ENCODE measurements at regions not wholly inside any gene's neighbourhood (a gene's known extent, or its start where the extent isn't known, plus 50 kb on each side); places are given as distances from the start of the nearest gene placed in this dataset.

DNA sequence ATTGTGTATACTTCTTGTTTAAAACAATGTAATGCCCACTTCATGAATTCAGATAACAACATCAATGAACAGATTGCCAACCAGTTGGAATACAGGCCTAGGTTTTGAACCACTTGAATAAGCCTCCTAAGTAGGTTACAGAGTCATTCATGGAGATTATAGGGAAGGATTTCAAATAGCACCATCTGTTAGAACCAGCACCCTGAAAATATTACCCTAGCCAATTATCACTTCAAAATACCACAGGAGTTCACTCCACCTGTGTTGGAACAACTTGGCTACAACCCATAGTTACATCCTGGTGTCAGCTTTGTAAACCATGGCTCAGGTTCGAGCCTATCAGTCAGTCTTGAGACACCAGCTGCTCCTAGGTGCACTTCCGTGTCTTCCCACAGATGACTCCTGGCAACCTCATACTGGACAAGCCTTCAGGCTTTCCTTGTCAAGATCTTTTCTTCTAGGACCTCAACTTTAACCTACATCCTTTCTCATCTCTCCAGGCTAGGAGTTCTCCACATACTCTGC lies 350.0 kb downstream of the DEPDC1B start:
- Histone ChIP-seq H3K9me3 (ENCODE audit: insufficient read depth, low read depth, low read length) (no peaks in the 10 kb centered on the region), H3K4me3 (ENCODE audit: low read length, poor library complexity, severe bottlenecking) (no peak overlapping the region), H3K79me2 (ENCODE audit: insufficient read depth, low read length) (no peaks in the 10 kb centered on the region), H3K9ac (ENCODE audit: low read depth, low read length, poor library complexity, severe bottlenecking) (no peak overlapping the region), H3K27me3 (ENCODE audit: insufficient read depth, low read length, poor library complexity, severe bottlenecking) (no peaks in the 10 kb centered on the region), H4K20me1 (ENCODE audit: insufficient read depth, low read length, poor library complexity, severe bottlenecking) (no peaks in the 10 kb centered on the region), H3K4me2 (ENCODE audit: low read depth, low read length, poor library complexity, severe bottlenecking) (no peak overlapping the region), H2AFZ (ENCODE audit: low read length) (no peak overlapping the region), H3F3A (ENCODE audit: low read depth) (no peaks in the 10 kb centered on the region), H3K9me2 (replicated peaks; ENCODE audit: low read depth, low read length) (no peaks in the 10 kb centered on the region), H3K4me1 (ENCODE audit: insufficient read depth, low read length, poor library complexity, severe bottlenecking) (no peaks in the 10 kb centered on the region), H3K36me3 (ENCODE audit: insufficient read depth, low read length) (no peaks in the 10 kb centered on the region)
- TF ChIP-seq, protein P1, sequence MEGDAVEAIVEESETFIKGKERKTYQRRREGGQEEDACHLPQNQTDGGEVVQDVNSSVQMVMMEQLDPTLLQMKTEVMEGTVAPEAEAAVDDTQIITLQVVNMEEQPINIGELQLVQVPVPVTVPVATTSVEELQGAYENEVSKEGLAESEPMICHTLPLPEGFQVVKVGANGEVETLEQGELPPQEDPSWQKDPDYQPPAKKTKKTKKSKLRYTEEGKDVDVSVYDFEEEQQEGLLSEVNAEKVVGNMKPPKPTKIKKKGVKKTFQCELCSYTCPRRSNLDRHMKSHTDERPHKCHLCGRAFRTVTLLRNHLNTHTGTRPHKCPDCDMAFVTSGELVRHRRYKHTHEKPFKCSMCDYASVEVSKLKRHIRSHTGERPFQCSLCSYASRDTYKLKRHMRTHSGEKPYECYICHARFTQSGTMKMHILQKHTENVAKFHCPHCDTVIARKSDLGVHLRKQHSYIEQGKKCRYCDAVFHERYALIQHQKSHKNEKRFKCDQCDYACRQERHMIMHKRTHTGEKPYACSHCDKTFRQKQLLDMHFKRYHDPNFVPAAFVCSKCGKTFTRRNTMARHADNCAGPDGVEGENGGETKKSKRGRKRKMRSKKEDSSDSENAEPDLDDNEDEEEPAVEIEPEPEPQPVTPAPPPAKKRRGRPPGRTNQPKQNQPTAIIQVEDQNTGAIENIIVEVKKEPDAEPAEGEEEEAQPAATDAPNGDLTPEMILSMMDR (conservative IDR thresholded peaks at IDR 0.05; ENCODE audit: low read length) = no peak
- no peak for TF ChIP-seq EZH2phosphoT487 (IDR thresholded peaks at IDR 0.05; ENCODE audit: borderline replicate concordance)

DNA sequence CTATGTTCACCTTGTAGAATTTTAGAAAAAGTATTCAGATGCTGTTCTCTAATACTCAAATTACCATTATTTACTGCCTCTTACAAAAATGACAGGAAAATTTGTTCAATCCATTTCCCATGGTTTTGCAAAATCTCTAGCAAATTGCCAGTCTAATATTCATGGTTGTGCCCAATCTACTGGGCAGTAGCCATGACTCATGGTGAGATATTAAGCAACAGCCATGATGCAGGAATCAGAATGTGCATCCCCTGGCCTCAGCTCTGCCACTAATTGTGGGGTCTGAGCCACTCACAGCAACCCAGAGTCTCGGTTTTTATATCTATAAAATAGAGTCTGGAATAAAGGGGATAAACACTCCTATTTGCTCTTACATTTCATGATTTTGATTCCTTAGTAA lies 353.6 kb downstream of the DEPDC1B start:
- Histone ChIP-seq H3K4me3 (ENCODE audit: low read length, poor library complexity, severe bottlenecking) (no peak overlapping the region), H3K27me3 (ENCODE audit: insufficient read depth, low read length, poor library complexity, severe bottlenecking) (peaks cover 3% of the 10 kb centered on the region), H3K36me3 (ENCODE audit: insufficient read depth, low read length) (no peaks in the 10 kb centered on the region), H3K79me2 (ENCODE audit: insufficient read depth, low read length) (no peaks in the 10 kb centered on the region), H3K9me2 (replicated peaks; ENCODE audit: low read depth, low read length) (no peaks in the 10 kb centered on the region), H3K4me1 (ENCODE audit: insufficient read depth, low read length, poor library complexity, severe bottlenecking) (no peaks in the 10 kb centered on the region), H3K9ac (ENCODE audit: low read depth, low read length, poor library complexity, severe bottlenecking) (no peak overlapping the region), H3F3A (ENCODE audit: low read depth) (no peaks in the 10 kb centered on the region), H4K20me1 (ENCODE audit: insufficient read depth, low read length, poor library complexity, severe bottlenecking) (no peaks in the 10 kb centered on the region), H3K9me3 (ENCODE audit: insufficient read depth, low read depth, low read length) (no peaks in the 10 kb centered on the region), H2AFZ (ENCODE audit: low read length) (no peak overlapping the region), H3K4me2 (ENCODE audit: low read depth, low read length, poor library complexity, severe bottlenecking) (no peak overlapping the region)
- no peak for TF ChIP-seq EZH2phosphoT487 (IDR thresholded peaks at IDR 0.05; ENCODE audit: borderline replicate concordance)
- TF ChIP-seq, protein P1 (conservative IDR thresholded peaks at IDR 0.05; ENCODE audit: low read length) = no peak

DNA sequence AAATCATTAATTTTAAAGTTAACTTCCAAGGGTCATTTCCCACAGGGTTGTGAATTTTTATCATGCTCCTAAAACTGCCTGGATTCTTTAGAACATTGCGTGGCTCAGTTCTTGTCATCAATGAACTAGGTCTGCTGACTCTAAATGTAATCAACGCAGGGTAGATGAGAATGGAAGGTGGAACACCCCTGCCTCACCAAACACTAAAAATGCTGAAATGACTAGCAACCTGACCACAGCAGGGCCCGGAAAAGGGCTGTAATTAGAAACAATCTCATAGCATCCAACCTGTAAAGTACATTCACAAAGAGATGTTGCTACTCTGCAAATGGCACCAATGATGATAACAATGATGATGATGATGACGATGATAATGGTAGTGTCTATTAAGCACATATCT lies 356.9 kb downstream of the DEPDC1B start:
- H3K9ac ChIP-seq (ENCODE audit: low read depth, low read length, poor library complexity, severe bottlenecking) = no peak overlapping the region
- no peaks in the 10 kb centered on the region for H3K79me2 ChIP-seq (ENCODE audit: insufficient read depth, low read length)
- no peaks in the 10 kb centered on the region for H4K20me1 ChIP-seq (ENCODE audit: insufficient read depth, low read length, poor library complexity, severe bottlenecking)
- no peaks in the 10 kb centered on the region for H3K36me3 ChIP-seq (ENCODE audit: insufficient read depth, low read length)
- peaks cover 3% of the 10 kb centered on the region for H3K27me3 ChIP-seq (ENCODE audit: insufficient read depth, low read length, poor library complexity, severe bottlenecking)
- H3K9me3 ChIP-seq (ENCODE audit: insufficient read depth, low read depth, low read length) = no peaks in the 10 kb centered on the region
- no peak overlapping the region for H3K4me3 ChIP-seq (ENCODE audit: low read length, poor library complexity, severe bottlenecking)
- no peak overlapping the region for H2AFZ ChIP-seq (ENCODE audit: low read length)
- no peaks in the 10 kb centered on the region for H3K9me2 ChIP-seq (replicated peaks; ENCODE audit: low read depth, low read length)
- H3F3A ChIP-seq (ENCODE audit: low read depth) = no peaks in the 10 kb centered on the region
- H3K4me1 ChIP-seq (ENCODE audit: insufficient read depth, low read length, poor library complexity, severe bottlenecking) = no peaks in the 10 kb centered on the region
- no peak for TF ChIP-seq EZH2phosphoT487 (IDR thresholded peaks at IDR 0.05; ENCODE audit: borderline replicate concordance)
- TF ChIP-seq, protein P1 (conservative IDR thresholded peaks at IDR 0.05; ENCODE audit: low read length) = no peak
- no peak overlapping the region for H3K4me2 ChIP-seq (ENCODE audit: low read depth, low read length, poor library complexity, severe bottlenecking)

All from Loucy (cell line).